Mucosa of descending colon (tissue), 3 donors: ENCODE measurements at regions not wholly inside any gene's neighbourhood (a gene's known extent, or its start where the extent isn't known, plus 50 kb on each side); places are given as distances from the start of the nearest gene placed in this dataset.

ENCODE experiments used
- ATAC-seq: fragments of 200-7000 bp; cut with Tn5 transposase; one replicate; pipeline ENCODE4 v1.9.1; 2020; ENCODE audit warnings: mild to moderate bottlenecking, moderate library complexity
- DNase-seq, 3 donors: peaks; one replicate each; pipeline ENCODE4 v3.0.0-alpha.2; 2020
- H3K36me3 ChIP-seq: fragments of 200-600 bp; one replicate; pipeline ENCODE4 v1.8.0; 2021; ENCODE audit warnings: low read depth, mild to moderate bottlenecking
- H3K4me1 ChIP-seq: fragments of 200-600 bp; one replicate; pipeline ENCODE4 v1.8.0; 2021; ENCODE audit warnings: low read depth, mild to moderate bottlenecking
- H3K4me3 ChIP-seq: fragments of 200-600 bp; one replicate; pipeline ENCODE4 v1.8.0; 2021; ENCODE audit warnings: mild to moderate bottlenecking
- H3K9me3 ChIP-seq: fragments of 200-600 bp; one replicate; pipeline ENCODE4 v1.8.0; 2021; ENCODE audit warnings: mild to moderate bottlenecking
- intact Hi-C, 2 donors: fragments of 100-400 bp; cut with DNase I in 1 of 2; cut with micrococcal nuclease in 1 of 2; formaldehyde crosslinking; loops; one replicate each; pipeline versions ENCODE4 v1.11.0 to v1.11.1; 2022; cut with DNase I, micrococcal nuclease
- TF ChIP-seq, protein P1 (sequence below): fragments of 200-600 bp; IDR thresholded peaks from one replicate; pipeline ENCODE4 v1.8.0; 2022; ENCODE audit warnings: antibody characterized with exemption, mild to moderate bottlenecking
- donor health status: DM: no; HTN: no; CAD: no; lungs with moderate emphysema.
- donor health status: DM: no; HTN: no; CAD: no.
- donor health status: DM: no; HTN: yes; CAD: no.

DNA sequence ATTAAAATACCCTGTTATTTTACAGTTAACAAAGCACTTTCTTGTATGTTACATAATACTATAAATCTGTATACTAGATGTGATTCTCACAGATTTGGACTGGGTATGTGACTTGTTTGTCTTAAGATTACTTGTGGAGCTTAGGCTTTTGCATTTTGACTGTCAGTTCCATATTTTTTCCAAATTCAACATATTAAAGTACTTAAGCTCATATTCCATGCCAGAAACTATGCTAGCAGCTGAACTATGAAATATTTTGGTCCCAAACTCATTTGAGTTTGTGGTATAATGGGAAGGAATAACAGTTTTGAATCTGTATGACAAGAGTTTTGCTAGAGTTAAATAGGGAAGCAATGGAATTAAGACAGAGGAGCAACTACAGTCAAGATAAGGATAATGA lies 841.4 kb downstream of the JRKL start:
- no peak for ATAC-seq

DNA sequence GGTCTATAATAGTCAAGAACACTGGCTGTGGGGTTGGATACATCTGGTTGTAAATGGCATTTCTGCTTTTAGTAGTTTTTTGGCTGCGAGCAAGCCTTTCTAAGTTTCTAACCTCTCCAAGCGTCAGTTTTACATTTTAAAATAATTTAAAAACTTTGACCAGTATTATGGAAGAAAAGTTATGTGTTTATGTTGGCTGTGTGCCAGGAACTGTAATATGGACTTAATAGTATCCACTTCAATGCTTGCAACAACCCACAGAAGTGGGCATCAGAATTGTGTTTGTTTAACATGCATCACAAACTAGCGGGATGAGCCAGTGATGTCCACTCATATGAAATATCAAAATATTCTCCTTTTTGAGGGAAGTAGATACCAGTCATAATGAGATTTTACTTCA lies 844.2 kb downstream of the JRKL start:
- intact Hi-C loops: no loop called here
- H3K36me3 ChIP-seq: no peaks in the 10 kb centered on the region
- ATAC-seq (no peak), DNase-seq (no peak)
- TF ChIP-seq, protein P1, sequence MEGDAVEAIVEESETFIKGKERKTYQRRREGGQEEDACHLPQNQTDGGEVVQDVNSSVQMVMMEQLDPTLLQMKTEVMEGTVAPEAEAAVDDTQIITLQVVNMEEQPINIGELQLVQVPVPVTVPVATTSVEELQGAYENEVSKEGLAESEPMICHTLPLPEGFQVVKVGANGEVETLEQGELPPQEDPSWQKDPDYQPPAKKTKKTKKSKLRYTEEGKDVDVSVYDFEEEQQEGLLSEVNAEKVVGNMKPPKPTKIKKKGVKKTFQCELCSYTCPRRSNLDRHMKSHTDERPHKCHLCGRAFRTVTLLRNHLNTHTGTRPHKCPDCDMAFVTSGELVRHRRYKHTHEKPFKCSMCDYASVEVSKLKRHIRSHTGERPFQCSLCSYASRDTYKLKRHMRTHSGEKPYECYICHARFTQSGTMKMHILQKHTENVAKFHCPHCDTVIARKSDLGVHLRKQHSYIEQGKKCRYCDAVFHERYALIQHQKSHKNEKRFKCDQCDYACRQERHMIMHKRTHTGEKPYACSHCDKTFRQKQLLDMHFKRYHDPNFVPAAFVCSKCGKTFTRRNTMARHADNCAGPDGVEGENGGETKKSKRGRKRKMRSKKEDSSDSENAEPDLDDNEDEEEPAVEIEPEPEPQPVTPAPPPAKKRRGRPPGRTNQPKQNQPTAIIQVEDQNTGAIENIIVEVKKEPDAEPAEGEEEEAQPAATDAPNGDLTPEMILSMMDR: no peak
- no peaks in the 10 kb centered on the region for H3K9me3 ChIP-seq
- no peak overlapping the region for H3K4me3 ChIP-seq
- H3K4me1 ChIP-seq: no peaks in the 10 kb centered on the region

More for the DNA sequence above, 841.4 kb downstream of the JRKL start:
- Histone ChIP-seq H3K4me3 (no peak overlapping the region), H3K4me1 (no peaks in the 10 kb centered on the region), H3K9me3 (no peaks in the 10 kb centered on the region), H3K36me3 (no peaks in the 10 kb centered on the region)
- TF ChIP-seq, protein P1: no peak
- intact Hi-C loops: no loop called here
- DNase-seq: no peak

- intact Hi-C loops: no loop called here
- no peaks in the 10 kb centered on the region for H3K9me3 ChIP-seq
- DNase-seq (no peak), ATAC-seq (no peak)
- H3K36me3 ChIP-seq: no peaks in the 10 kb centered on the region
- no peak overlapping the region for H3K4me3 ChIP-seq
- TF ChIP-seq, protein P1: no peak
- no peaks in the 10 kb centered on the region for H3K4me1 ChIP-seq
These were observed 847.3 kb downstream of the JRKL start for GRCh38 chr11:97237151-97237550.

DNA sequence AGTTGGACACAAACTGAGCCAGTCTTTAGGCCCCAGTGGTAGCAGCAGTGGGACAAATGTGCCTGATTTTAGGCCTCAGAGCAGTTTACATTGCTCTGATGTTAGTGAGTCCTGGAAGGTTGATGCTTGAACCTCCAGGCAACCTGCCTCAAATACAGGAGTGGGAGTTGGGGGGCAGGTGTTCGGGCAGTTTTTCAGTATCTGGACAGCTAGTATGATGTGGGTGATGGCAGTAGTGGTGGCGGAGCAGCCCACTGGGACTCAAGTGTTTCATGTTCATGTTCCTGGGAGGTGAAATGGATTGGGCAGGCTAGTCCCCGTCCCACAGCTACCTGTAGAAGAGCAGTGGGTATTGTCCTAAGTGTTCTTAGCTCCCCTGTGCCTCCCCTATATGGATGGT lies 857.8 kb downstream of the JRKL start:
- H3K9me3 ChIP-seq: peaks cover 11% of the 10 kb centered on the region
- no peaks in the 10 kb centered on the region for H3K4me1 ChIP-seq
- ATAC-seq: no peak
- H3K4me3 ChIP-seq: no peak overlapping the region
- H3K36me3 ChIP-seq: no peaks in the 10 kb centered on the region
- DNase-seq: no peak
- TF ChIP-seq, protein P1: no peak
- intact Hi-C loops: no loop called here

GRCh38 chr11:97254790-97255189 lies 865.0 kb downstream of the JRKL start:
- TF ChIP-seq, protein P1: no peak
- intact Hi-C loops: no loop called here
- ATAC-seq: no peak
- H3K4me1 ChIP-seq: no peaks in the 10 kb centered on the region
- H3K4me3 ChIP-seq: no peak overlapping the region
- H3K36me3 ChIP-seq: no peaks in the 10 kb centered on the region
- no peak for DNase-seq
- H3K9me3 ChIP-seq: peaks cover 11% of the 10 kb centered on the region

GRCh38 chr11:97259434-97259833 lies 869.6 kb downstream of the JRKL start:
- H3K36me3 ChIP-seq: no peaks in the 10 kb centered on the region
- ATAC-seq: no peak
- no peak overlapping the region for H3K4me3 ChIP-seq
- no peaks in the 10 kb centered on the region for H3K9me3 ChIP-seq
- DNase-seq: no peak
- H3K4me1 ChIP-seq: no peaks in the 10 kb centered on the region
- TF ChIP-seq, protein P1: no peak
- intact Hi-C loops: no loop called here
